ENCODE measurements at regions not wholly inside any gene's neighbourhood (a gene's known extent, or its start where the extent isn't known, plus 50 kb on each side); places are given as distances from the start of the nearest gene placed in this dataset.

GRCh38 chr18:44502221-44502620 lies 178.5 kb upstream of the SETBP1 start:
- no peaks in the 10 kb centered on the region for H3K27me3 Mint-ChIP-seq (ENCODE audit: unreplicated experiment)

DNA sequence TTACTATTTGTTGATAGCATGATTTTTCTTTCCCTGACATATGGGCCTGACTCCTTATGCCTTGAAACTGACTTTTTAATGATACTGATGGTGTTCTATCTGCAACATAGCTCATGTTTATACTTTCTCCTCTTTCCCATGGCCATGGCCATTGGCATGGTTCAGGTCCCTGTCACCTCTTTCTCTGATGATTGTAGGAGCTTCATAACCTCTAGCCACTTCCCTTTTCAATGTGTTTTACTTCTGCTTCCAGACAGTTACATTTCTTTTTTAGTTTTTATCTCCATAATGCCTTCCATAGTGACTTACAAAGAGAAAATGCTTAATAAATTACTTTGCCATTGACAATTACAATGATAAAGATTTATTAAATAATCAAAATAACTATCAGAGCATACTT lies 177.9 kb upstream of the SETBP1 start:
- no peaks in the 10 kb centered on the region for H3K9me3 Mint-ChIP-seq (ENCODE audit: unreplicated experiment)
- H3K36me3 Mint-ChIP-seq (ENCODE audit: unreplicated experiment): no peaks in the 10 kb centered on the region
- no peak for TF ChIP-seq CTCF (IDR thresholded peaks at IDR 0.05; ENCODE audit: partially characterized antibody, unreplicated experiment)
- no peak overlapping the region for H3K4me3 Mint-ChIP-seq (ENCODE audit: unreplicated experiment)
- H3K27me3 Mint-ChIP-seq (ENCODE audit: unreplicated experiment): no peaks in the 10 kb centered on the region
- H3K27ac Mint-ChIP-seq (ENCODE audit: unreplicated experiment): no peak overlapping the region
- no peak for DNase-seq
- no peaks in the 10 kb centered on the region for H3K4me1 Mint-ChIP-seq (ENCODE audit: low read depth, unreplicated experiment)

More at GRCh38 chr18:44502221-44502620, 178.5 kb upstream of the SETBP1 start:
- Mint-ChIP-seq H3K4me3 (ENCODE audit: unreplicated experiment) (no peak overlapping the region), H3K27ac (ENCODE audit: unreplicated experiment) (no peak overlapping the region), H3K9me3 (ENCODE audit: unreplicated experiment) (no peaks in the 10 kb centered on the region), H3K4me1 (ENCODE audit: low read depth, unreplicated experiment) (no peaks in the 10 kb centered on the region), H3K36me3 (ENCODE audit: unreplicated experiment) (no peaks in the 10 kb centered on the region)
- no peak for DNase-seq
- TF ChIP-seq CTCF (IDR thresholded peaks at IDR 0.05; ENCODE audit: partially characterized antibody, unreplicated experiment): no peak

- no peak for DNase-seq
- Mint-ChIP-seq H3K27ac (ENCODE audit: unreplicated experiment) (no peak overlapping the region), H3K9me3 (ENCODE audit: unreplicated experiment) (no peaks in the 10 kb centered on the region), H3K4me3 (ENCODE audit: unreplicated experiment) (no peak overlapping the region), H3K4me1 (ENCODE audit: low read depth, unreplicated experiment) (no peaks in the 10 kb centered on the region), H3K36me3 (ENCODE audit: unreplicated experiment) (no peaks in the 10 kb centered on the region), H3K27me3 (ENCODE audit: unreplicated experiment) (no peaks in the 10 kb centered on the region)
- no peak for TF ChIP-seq CTCF (IDR thresholded peaks at IDR 0.05; ENCODE audit: partially characterized antibody, unreplicated experiment)
Observed at GRCh38 chr18:44503854-44504253, 176.8 kb upstream of the SETBP1 start.

DNA sequence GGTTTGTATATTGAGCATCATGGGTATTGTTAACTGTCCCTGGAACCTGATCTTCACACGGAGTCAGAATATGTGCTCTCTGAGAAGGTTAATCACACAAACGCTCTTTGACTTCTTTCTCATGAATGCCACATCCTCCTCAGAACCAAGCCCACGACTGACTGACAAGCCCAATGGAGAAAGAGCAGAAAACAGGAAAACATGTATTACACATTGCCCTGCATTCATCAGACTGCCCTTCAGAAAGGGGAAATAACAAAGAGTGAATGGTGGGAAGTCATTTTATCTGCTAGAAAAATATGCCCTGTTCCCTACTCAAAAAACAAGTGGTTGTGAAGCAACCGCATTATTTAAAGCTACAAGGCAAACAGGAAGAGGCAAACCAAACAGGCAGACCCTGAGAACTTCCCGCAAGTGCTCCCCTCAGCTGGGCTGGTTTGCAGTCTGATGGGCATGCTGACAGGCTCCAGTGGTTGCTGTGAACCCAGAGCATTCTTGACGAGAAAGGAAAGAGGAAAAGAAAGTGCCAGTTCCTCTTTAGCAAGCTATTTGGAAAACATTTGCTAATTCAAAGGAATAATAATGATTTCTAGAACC lies 172.9 kb upstream of the SETBP1 start:
- Mint-ChIP-seq H3K9me3 (ENCODE audit: unreplicated experiment) (no peaks in the 10 kb centered on the region), H3K27me3 (ENCODE audit: unreplicated experiment) (no peaks in the 10 kb centered on the region), H3K27ac (ENCODE audit: unreplicated experiment) (no peak overlapping the region), H3K36me3 (ENCODE audit: unreplicated experiment) (no peaks in the 10 kb centered on the region), H3K4me1 (ENCODE audit: low read depth, unreplicated experiment) (no peaks in the 10 kb centered on the region), H3K4me3 (ENCODE audit: unreplicated experiment) (no peak overlapping the region)
- no peak for TF ChIP-seq CTCF (IDR thresholded peaks at IDR 0.05; ENCODE audit: partially characterized antibody, unreplicated experiment)
- no peak for DNase-seq

DNA sequence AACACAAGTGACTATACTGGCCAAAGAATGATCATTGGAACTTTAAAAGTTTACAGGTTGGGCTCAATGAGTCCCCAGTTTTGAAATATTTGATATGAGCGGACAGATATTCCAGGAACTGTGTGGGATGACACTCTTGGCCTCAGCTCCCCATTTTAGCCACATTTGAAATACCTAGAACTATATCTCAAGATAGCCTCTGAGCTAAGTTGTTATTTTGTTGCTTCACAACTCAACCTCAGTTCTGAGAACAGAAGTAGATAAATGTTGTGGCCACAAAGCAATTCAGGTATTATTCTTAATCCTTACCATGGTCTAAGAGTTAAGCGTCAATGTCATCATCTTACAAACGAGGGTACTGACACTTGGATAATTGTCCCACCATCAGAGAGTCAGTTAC lies 172.2 kb upstream of the SETBP1 start:
- Mint-ChIP-seq H3K9me3 (ENCODE audit: unreplicated experiment) (no peaks in the 10 kb centered on the region), H3K36me3 (ENCODE audit: unreplicated experiment) (no peaks in the 10 kb centered on the region)
- TF ChIP-seq CTCF (IDR thresholded peaks at IDR 0.05; ENCODE audit: partially characterized antibody, unreplicated experiment): no peak

More for the DNA sequence above, 172.2 kb upstream of the SETBP1 start:
- Mint-ChIP-seq H3K4me3 (ENCODE audit: unreplicated experiment) (no peak overlapping the region), H3K27me3 (ENCODE audit: unreplicated experiment) (no peaks in the 10 kb centered on the region), H3K27ac (ENCODE audit: unreplicated experiment) (no peak overlapping the region), H3K4me1 (ENCODE audit: low read depth, unreplicated experiment) (no peaks in the 10 kb centered on the region)
- DNase-seq: no peak

Data from glutamatergic neuron (in vitro differentiated cells).